NCI-H2107 treated with DMSO at 0.1 percent for 48 hours (cell line): ENCODE measurements at regions not wholly inside any gene's neighbourhood (a gene's known extent, or its start where the extent isn't known, plus 50 kb on each side); places are given as distances from the start of the nearest gene placed in this dataset.
A peak's percentile ranks its signal among the peaks of the same experiment; 100 is the strongest.

Source experiments
- DNase-seq: peaks from one replicate; lab custom pipeline; 2025; ENCODE audit not compliant: unreplicated experiment; lab: John Stamatoyannopoulos, UW

DNA sequence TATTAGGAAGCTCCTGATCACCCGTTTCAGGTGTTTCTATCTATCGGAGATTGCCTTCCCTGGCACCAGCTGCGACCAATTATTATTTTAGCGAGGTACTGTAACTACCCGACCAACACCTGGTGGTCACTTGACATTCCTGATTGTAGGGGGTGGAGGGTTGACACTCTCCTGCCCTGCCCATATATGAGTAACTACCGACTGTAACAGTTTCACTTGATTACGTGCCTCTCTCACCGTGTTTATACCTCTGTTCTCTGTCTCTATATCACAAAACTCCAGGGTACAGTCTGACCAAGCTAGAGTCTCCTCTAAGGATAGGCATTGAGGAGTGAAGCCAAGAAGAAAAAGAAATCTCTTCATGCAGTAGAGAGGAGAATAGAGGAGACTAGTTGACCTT, 268.0 kb upstream of the LRATD1 start:
- no peak for DNase-seq

DNA sequence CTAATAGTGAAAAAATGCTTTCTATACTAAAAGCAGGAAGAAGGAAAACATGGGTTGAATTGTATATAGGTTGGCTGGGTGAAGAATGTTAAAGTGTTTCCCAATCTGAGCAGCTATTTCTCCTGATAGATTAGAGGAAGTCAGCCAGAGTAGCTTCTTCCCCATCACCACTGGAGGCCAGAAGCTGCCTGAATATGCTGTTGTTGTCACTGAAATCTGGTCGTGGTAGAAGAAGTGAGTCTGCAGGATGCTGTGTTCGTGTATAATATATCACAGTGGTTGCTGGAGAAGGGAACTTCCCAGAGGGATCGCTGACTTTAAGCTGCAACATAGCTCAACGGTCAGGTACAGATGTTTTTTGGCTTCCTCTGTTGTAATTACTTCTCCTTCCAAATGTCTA, 247.5 kb upstream of the LRATD1 start:
- no peak for DNase-seq

DNA sequence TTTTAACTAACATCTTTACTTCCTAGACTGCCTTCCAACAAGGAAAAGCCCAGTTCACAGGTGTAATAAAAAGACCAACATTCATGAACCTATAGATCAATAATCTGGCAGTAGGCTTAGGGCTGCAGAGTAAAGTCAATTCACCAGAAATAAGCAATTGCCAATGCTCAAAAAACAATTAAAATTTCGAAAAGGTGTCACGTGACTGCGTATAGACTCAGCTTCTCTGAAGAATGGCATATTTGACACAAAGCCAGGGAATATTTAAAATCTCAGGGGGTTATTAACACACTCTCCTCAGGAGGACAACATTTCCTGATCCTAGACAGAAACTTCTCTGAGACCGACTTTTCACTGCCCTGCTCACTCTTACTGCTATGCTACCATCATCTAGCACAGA, 245.2 kb upstream of the LRATD1 start:
- no peak for DNase-seq

DNA sequence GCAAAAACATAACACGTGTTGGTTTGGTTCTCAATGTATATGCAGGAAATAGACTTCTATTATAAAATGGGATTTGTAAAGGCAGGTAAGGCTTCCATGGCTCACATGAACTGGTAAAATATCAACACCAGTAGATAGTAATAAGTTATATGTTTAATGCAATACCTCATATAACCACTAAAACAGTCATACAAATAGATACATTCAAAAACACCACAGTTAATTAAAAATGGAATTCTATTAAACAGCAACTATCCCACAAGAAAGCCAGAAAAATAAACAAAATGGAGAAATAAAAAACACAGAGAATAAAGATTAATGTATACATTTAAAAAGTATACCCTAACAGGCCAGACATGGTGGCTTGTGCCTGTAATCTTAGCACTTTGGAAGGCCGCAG, 243.8 kb upstream of the LRATD1 start:
- DNase-seq = no peak

DNA sequence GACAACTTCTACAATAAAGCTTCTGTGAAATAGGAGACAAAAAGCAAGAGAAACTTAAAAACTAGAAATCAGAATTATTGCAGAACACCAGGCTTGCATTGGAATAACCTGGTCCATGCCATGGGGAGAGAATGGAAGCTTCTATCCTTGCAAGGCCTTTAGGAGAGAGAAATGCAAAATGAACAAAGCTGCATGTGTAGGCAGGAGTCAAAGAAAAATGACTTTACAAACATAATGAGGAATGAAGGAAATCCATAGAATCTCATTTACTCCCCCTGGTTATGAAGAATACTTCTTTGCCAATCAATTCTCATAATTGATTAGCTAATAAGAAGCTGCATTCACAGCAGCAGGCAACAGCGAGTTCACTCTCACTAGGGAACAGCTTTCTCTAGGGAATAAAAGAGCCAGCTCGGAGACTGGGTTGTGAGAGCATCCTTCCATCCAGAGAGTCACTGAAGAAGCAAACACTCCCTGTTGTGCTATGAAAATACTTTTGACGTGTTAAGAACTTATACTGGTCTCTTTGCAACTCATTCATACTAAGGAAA, 235.9 kb upstream of the LRATD1 start:
- DNase-seq = no peak

DNA sequence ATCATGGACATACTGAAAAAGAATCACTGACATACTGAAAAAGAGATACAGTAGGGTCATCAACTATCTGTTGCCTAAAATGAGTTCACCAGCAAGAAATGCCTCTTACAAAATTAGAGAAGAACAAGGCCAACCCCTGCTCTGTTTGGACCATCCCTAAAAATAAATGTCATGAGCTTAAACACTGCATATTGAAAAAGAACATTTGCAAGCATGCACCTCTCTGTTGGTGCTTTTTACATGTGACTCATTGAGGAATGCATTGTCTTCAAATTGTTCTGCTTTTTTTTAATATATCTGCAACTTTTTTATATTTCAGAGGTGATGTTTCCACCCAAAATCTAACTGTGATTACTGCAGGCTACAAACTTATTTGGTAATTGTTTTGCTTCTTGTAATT, 233.9 kb upstream of the LRATD1 start:
- DNase-seq = no peak

DNA sequence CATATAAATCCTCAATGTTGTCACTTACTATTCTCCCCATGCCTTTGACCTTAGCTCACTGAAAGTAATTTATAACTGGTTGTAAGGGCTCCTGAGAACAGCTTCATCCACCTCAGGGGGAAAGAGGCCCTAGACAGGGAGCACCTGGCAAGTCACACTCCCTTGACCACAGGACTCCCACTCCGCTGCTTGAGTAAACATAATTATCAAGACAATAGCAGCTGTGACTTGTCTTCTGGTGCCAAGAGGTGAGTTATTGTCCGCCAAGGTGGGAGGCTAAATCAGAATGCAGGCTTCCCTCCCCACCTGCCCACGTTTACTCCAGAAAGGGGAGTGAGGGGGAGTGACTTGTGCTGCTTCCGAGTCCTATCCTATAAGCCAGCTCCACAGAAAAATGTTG, 230.6 kb upstream of the LRATD1 start:
- DNase-seq = peak; percentile 98

DNA sequence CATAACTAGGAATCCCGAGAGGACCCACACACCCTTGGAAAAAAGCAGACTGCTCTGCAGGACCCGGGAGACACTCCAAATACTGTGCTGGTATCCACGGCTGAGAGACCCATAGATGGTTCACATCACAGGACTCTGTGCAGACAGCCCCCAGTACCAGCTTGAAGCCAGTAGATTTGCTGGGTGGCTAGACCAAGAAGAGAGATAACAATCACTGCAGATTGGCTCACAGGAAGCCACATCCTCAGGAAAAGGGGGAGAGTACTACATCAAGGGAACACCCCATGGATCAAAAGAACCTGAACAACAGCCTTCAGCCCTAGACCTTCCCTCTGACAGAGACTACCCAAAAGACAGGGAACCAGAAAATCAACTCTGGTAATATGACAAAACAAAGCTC, 223.8 kb upstream of the LRATD1 start:
- DNase-seq = no peak

DNA sequence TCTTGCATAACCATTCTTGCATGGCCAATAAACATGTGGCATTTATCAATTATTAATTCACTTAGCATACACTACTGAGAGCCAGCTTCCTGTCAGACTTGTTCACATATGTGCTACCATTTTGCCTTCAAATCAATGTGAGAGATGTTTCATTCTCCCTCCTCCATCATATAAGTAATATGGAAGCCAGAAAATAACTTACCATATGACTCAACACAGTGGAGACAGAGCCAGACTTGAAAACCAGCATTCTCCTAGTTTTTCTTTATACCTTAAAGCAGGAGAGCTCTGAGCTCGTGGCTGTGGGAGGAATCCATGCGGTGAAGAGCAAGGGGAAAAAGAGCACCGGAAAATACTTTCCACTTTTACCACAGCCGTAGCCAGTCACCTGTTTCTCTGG, 215.0 kb upstream of the LRATD1 start:
- no peak for DNase-seq

DNA sequence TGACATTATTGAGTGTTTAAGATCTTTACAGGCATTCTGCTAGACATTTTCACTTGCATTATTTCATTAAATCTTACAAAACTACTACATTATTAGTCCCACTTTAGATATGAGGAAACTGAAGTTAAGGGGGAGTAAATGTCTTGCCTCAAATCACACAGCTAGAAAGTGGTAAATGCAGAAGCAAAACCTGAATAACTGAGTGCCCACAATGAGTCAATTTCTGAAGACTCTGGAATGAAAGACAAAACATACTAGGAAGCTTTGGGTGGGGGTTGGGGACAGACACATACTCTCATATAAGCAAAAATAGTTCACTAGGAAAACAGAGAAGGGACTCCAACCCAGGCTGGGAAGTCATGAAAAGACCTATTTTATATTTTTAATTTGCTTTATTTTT, 214.4 kb upstream of the LRATD1 start:
- DNase-seq = no peak

DNA sequence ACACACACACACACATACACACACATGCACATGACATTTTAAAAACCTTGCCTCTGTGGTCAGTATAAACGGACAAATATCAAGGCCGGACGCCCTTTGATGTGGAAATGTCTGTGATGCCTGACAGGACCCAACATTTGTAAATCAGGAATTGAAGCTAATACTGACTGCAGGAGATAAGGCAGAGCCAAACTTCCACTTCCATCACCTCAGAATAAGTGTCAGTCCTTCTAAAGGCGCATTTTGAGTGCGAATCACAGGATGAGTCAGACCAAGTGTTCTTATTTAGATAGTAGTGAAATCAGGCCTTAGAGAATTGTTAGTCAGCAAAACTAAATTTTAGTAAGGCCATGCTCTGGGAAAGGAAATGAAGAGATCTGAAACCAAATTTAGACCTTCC, 211.7 kb upstream of the LRATD1 start:
- DNase-seq = no peak

DNA sequence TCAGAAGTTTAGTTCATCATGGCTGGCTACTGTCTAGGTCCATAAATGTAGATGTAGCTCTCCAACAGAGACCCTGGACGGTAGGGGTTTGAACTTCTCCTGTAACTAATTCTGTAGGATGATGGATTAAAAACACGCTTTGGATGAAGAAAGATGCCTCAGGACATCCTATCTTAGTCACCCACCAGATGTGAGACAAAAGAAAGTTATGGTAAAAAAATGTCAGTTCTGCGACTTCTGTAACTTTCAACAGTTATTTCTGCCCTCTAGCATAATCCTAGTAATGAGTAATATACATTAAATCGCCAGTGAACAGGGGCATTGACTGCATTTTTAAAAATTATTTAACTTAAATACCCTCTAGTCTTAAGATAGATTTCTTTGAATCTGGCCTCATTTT, 210.1 kb upstream of the LRATD1 start:
- no peak for DNase-seq

DNA sequence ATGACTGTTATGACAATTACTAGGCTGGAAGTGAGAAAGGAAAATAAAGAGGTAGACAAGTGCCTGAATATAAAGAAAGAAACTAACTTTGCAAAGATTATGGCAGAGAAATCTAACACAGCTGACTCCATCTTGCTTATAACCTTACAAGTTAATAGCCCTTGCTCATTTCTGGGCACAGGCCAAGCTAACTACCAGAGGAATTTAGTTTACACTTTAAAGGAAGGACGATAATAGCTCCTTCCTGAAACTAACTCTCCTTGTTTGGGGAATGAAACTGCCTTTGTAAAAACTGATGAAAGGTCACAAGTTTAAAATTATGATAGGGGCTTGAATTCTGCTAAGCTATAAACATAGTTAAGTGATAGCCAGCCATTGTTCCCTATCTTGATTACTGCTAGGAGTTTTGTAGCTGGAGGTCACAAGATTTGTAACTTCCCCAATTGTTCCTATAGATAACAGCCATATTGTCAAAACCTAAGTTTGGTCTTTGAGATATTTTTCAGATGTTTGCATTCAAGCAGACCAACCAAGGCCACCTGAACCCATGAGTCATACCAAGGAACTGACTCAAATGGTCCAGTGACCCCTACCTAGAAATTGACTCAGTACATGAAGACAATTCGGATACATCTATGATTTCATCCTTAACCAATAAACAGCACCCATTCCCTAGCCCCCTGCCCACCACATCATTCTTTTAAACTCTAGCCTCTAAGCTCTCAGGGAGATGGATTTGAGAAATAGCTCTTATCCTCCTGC, 209.2 kb upstream of the LRATD1 start:
- no peak for DNase-seq

DNA sequence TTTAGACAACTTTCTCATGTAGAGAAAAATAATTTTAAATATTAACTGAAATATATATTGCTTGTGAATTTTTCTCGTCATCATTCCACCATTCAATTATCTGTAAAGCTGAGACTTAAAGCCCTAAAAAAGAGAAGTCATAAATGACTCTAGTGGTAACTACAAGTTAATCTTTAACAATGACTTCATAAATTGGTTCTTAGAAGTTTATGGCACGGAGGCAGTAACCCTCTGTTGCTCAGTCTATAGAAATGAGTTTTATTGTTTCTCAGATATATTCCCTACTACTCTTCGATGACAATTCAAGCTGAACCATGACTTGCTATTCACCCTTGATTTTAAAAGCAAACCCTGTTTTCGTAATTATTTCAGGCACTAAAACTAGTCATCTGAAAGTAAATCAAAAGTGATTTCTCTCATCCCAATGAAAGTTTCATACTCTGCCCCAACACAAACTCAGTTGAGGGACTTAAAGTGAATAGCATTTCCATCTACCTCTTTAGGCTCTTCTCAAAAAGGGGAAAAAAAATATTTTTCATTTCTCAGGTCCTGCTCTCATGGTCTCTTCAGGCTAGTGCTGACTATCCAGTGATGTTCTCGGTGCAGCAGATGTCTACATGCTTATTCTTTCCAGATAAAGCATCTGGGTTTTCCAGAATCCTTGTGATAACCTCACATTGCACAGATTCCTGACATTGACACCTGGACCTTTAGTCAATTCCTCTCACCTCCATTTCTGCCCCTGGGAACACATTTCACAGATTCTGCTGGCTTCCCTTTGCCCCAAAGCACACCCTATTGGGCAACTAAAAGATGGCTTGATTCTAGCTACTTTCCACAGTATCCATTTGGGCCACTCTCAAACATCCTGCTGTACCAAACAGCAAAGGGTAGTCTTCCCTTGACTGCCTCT, 207.8 kb upstream of the LRATD1 start:
- DNase-seq = no peak

DNA sequence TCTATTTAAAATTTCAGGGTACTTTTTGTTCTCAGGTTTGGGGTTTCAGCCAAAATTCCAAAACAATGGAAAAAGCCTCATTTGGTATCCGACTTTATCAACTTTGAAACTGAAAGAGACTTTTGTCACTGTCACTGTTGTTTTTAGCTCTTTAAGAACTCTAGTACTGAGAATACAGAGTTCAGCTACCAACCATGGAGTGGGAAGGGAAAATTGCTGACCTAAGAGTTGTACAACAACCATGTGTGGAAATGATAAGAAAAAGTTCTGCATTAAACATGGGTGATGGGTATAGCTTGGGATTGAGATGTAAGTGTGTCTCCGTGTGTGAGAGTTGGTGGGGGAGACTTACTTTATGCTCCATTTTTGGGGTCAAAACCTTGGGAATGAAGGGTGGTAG, 206.6 kb upstream of the LRATD1 start:
- DNase-seq = no peak

DNA sequence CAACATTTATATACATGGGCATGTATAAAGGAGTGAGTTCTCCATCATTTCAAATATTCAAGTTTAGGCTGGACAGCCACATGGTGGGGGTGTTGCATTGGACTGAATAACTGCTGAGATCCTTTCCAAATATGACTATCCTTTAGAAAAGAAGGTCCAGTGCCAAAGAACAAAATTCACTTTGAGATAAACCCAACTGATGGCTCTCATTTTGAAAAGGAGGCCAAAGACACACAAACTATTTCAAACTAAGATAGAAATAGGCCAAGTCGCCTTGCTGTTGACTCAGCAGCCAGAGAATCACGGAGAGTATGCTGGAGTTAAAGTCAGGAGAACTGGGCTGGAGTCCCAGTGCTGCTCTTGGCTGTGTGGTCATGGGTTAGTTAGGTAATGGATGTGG, 204.5 kb upstream of the LRATD1 start:
- peak; percentile 7 for DNase-seq

DNA sequence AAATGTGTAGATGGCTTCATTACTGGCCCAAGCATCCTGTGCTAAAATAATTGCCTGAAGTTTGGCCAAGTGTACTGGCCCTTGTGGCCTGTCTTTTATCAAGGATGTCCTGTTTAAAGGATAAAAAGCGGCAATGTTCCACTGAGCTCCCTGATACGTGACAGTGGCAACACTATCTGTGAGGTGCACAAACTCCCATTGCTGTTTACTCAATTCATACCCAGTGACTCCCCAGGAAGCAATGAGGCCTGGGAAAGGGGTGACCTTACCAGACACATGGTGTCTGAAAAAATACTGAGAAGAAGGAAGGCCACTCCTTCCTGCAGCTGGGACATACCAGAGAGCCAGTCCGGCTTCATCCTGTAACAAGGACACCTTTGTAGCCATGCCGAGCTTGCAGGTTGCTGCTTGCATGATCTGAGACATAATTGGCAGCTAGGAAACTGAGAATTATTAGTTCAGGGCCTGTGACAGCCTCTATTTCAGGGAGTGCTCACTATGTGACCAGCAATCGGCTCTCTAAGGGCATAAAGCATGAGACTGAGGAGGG, 198.5 kb upstream of the LRATD1 start:
- DNase-seq = no peak

DNA sequence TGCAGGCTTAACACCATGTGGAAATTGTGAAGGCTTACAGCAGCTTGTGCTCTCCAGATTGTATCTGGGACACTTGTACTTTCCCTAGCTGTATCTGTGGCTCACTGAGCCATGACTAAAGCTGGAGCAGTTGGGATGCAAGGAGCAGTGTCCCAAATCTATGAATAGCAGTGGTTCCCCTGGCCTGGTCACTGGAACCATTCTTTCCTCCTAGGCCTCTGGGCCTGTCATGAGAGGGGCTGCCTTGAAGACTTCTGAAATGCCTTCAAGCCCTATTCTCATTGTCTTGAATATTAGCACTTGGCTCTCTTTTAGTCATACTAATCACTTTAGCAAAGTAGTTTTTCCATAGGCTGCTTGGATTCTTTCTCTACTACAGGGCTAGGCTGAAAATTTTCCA, 186.8 kb upstream of the LRATD1 start:
- no peak for DNase-seq

DNA sequence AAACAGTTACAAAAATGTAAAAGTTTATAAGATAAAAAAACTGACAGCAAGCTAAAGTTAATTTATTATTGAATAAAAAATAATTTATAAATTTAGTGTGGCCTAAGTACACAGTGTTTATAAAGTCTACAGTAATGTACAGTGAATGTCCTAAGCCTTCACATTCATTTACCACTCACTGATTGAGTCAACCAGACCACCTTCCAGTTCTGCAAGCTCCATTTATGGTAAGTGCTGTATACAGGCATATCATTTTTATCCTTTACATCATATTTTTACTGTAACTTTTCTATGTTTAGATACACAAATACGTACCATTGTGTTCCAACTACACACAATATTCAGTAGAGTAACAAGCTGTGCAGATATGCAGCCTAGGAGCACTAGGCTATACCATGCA, 184.2 kb upstream of the LRATD1 start:
- DNase-seq = no peak

DNA sequence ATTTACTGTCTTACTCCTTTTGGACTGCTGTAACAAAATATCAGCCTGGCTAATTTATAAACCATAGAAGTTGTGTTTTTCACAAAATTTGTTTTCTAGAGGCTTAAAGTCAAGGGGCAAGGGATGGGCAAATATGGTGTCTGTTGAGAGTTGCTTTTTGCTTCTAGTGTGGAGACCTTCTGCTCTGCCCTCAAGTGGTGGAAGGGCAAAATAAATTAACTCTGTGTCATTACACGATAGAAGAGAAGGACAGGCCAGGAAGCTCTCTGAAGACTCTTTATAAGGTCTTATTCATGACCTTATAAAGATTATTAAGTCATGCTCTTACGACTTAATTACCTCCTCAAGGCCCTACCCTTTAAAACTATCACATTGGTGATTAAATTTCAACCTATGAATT, 181.2 kb upstream of the LRATD1 start:
- DNase-seq = no peak

DNA sequence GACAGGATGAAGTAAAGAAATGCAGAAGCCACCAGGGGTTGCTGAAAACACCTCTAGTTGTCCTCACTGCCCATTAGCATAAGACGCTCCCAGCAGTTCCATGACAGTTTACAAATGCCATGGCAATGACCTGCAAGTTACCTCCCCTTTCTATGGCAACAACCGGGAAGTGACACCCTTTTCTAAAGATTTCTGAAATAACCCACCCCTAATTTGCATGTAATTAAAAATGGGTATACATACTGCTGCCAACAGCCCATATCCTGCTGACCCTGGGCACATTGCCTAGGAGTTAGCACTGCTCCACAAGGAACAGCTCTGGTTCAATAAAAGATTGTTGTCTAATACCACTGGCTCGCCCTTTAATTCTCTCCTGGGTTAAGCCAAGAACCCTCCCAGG, 178.3 kb upstream of the LRATD1 start:
- DNase-seq = no peak

DNA sequence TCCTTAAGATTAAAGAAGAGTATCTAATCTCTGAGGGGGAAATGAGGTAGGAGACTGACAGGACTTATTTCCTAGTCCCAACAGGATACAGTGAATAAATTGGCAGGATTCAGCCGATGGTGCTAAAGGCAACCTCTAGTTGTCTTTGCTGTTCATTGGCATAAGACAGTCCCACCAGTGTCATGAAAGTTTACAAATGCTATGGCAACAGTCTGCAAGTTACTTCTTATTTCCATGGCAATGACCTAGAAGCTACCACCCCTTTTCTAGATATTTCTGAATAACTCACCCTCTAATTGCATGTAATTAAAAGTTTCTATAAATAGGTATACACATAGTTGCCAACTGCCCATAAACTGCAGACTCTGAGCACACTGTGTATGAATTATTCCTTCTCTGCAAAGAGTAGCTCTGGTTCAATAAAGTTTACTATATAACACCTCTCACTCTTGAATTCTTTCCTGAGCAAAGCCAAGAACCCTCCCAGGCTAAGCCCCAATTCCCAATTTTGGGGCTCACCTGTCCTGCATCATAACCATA, 172.7 kb upstream of the LRATD1 start:
- no peak for DNase-seq
